SK-N-SH treated with all-trans-retinoic acid at 6 μM for 48 hours (cell line): ENCODE measurements at regions not wholly inside any gene's neighbourhood (a gene's known extent, or its start where the extent isn't known, plus 50 kb on each side); places are given as distances from the start of the nearest gene placed in this dataset.

Experiments
- CREB5 ChIP-seq: fragments of 250-450 bp; sonication (Bioruptor Pico); IDR thresholded peaks from 2 replicates; pipeline ENCODE4 v1.5.1; 2020; ENCODE audit warnings: low read depth, mild to moderate bottlenecking, moderate library complexity
- OSR1 ChIP-seq: fragments of 250-450 bp; sonication (Bioruptor Pico); IDR thresholded peaks from 2 replicates; pipeline ENCODE4 v1.8.0; 2022; ENCODE audit warnings: moderate library complexity, mild to moderate bottlenecking, inconsistent platforms
- PATZ1 ChIP-seq: fragments of 250-450 bp; sonication (Bioruptor Pico); IDR thresholded peaks from 2 replicates; pipeline ENCODE4 v1.8.0; 2020; ENCODE audit warnings: mild to moderate bottlenecking, moderate library complexity, borderline replicate concordance
- POU6F1 ChIP-seq: fragments of 250-450 bp; sonication (Bioruptor Pico); IDR thresholded peaks from 2 replicates; pipeline ENCODE4 v1.8.0; 2021; ENCODE audit warnings: low read depth, mild to moderate bottlenecking, moderate library complexity, borderline replicate concordance
- SNAI2 ChIP-seq: fragments of 250-450 bp; sonication (Bioruptor Pico); IDR thresholded peaks from 2 replicates; pipeline ENCODE4 v1.5.0; 2020; ENCODE audit warnings: mild to moderate bottlenecking, moderate library complexity
- ZFP3 ChIP-seq: fragments of 250-450 bp; sonication (Bioruptor Pico); IDR thresholded peaks from 2 replicates; pipeline ENCODE4 v1.5.0; 2020; ENCODE audit warnings: mild to moderate bottlenecking, moderate library complexity

- no peak for TF ChIP-seq ZFP3 (CRISPR knock-in tag)
- no peak for TF ChIP-seq POU6F1
- TF ChIP-seq PATZ1, result no peak
- TF ChIP-seq CREB5 (CRISPR knock-in tag), result no peak
- no peak for TF ChIP-seq SNAI2 (CRISPR knock-in tag)
- no peak for TF ChIP-seq OSR1
Observed at GRCh38 chr1:229803626-229804217, 177.7 kb downstream of the URB2 start.
